Natural killer cell treated with Interleukin-12 subunit alpha and Interleukin-12 subunit beta and Interleukin-15 and Interleukin-18, amount 100 ng/mL, for 72 hours (primary cell): ENCODE measurements at regions not wholly inside any gene's neighbourhood (a gene's known extent, or its start where the extent isn't known, plus 50 kb on each side); places are given as distances from the start of the nearest gene placed in this dataset.
"Not testable (repeated sequence)": the region's sequence is repeated elsewhere in the genome, so short reads cannot be mapped to it uniquely, and the experiment has no call there.

Experiments used
- ATAC-seq, 2 donors: fragments of 150-1000 bp; cut with Tn5 transposase in 1 of 2; sonication (Bioruptor Pico), chemical (Tn5 transposase) in 1 of 2; 2 replicates each; pipeline ENCODE4 v1.10.0; 2021
- DNase-seq: peaks from one replicate; pipeline ENCODE4 v3.0.0; 2022; ENCODE audit warnings: low spot score
- H3K27ac Mint-ChIP-seq, 2 donors: 1 replicate in 1 of 2; 2 replicates in 1 of 2; pipeline ENCODE4 v1.8.0; 2022; ENCODE audit warnings: mixed read lengths in 2 of 2, mild to moderate bottlenecking in 1 of 2, moderate library complexity in 1 of 2
- H3K27me3 Mint-ChIP-seq, 2 donors: 1 replicate in 1 of 2; 2 replicates in 1 of 2; pipeline ENCODE4 v1.8.0; 2022; ENCODE audit warnings: mixed read lengths in 2 of 2
- H3K36me3 Mint-ChIP-seq: one replicate; pipeline ENCODE4 v1.8.0; 2022; ENCODE audit warnings: mixed read lengths
- H3K4me1 Mint-ChIP-seq, 2 donors: 1 replicate in 1 of 2; 2 replicates in 1 of 2; pipeline ENCODE4 v1.8.0; 2022; ENCODE audit warnings: low read depth in 2 of 2, mixed read lengths in 2 of 2, mild to moderate bottlenecking in 1 of 2
- H3K4me3 Mint-ChIP-seq: one replicate; pipeline ENCODE4 v1.8.0; 2022; ENCODE audit warnings: mixed read lengths
- H3K9me3 Mint-ChIP-seq: 2 replicates; pipeline ENCODE4 v1.8.0; 2022; ENCODE audit warnings: mixed read lengths

- Mint-ChIP-seq H3K36me3 (no peaks in the 10 kb centered on the region), H3K4me3 (no peak overlapping the region), H3K27me3 (no peaks in the 10 kb centered on the region), H3K9me3 (peaks cover 10% of the 10 kb centered on the region), H3K27ac (no peak overlapping the region), H3K4me1 (no peaks in the 10 kb centered on the region)
- no peak for DNase-seq
- no peak for ATAC-seq
Observed at GRCh38 chr14:28381656-28382055, 384.9 kb upstream of the FOXG1 start.

- no peaks in the 10 kb centered on the region for H3K36me3 Mint-ChIP-seq
- H3K4me3 Mint-ChIP-seq, result no peak overlapping the region
- DNase-seq (no peak), ATAC-seq (no peak)
- H3K4me1 Mint-ChIP-seq, result no peaks in the 10 kb centered on the region
- peaks cover 10% of the 10 kb centered on the region for H3K9me3 Mint-ChIP-seq
- no peaks in the 10 kb centered on the region for H3K27me3 Mint-ChIP-seq
- H3K27ac Mint-ChIP-seq, result no peak overlapping the region
Observed at GRCh38 chr14:28382444-28383190, 384.0 kb upstream of the FOXG1 start.

- Mint-ChIP-seq H3K9me3 (peaks cover 3% of the 10 kb centered on the region), H3K4me3 (no peak overlapping the region), H3K4me1 (no peaks in the 10 kb centered on the region), H3K36me3 (no peaks in the 10 kb centered on the region), H3K27me3 (no peaks in the 10 kb centered on the region), H3K27ac (no peak overlapping the region)
- DNase-seq (no peak), ATAC-seq (no peak)
Observed at GRCh38 chr14:28398506-28398905, 368.1 kb upstream of the FOXG1 start.

- H3K27ac Mint-ChIP-seq, H3K4me1 Mint-ChIP-seq, H3K36me3 Mint-ChIP-seq, DNase-seq, H3K27me3 Mint-ChIP-seq, H3K9me3 Mint-ChIP-seq, ATAC-seq, H3K4me3 Mint-ChIP-seq: not testable (repeated sequence)
Observed at GRCh38 chr14:28401705-28402104, 364.9 kb upstream of the FOXG1 start.

- Mint-ChIP-seq H3K27me3 (no peaks in the 10 kb centered on the region), H3K36me3 (no peaks in the 10 kb centered on the region), H3K4me3 (no peak overlapping the region), H3K4me1 (no peaks in the 10 kb centered on the region), H3K9me3 (peaks cover 15% of the 10 kb centered on the region), H3K27ac (no peak overlapping the region)
- ATAC-seq (no peak), DNase-seq (no peak)
Observed at GRCh38 chr14:28406196-28406595, 360.4 kb upstream of the FOXG1 start.

GRCh38 chr14:28407031-28407825 lies 359.4 kb upstream of the FOXG1 start:
- ATAC-seq (no peak), DNase-seq (no peak)
- no peak overlapping the region for H3K27ac Mint-ChIP-seq
- no peaks in the 10 kb centered on the region for H3K4me1 Mint-ChIP-seq
- no peak overlapping the region for H3K4me3 Mint-ChIP-seq
- H3K36me3 Mint-ChIP-seq, result no peaks in the 10 kb centered on the region
- peaks cover 15% of the 10 kb centered on the region for H3K9me3 Mint-ChIP-seq
- H3K27me3 Mint-ChIP-seq, result no peaks in the 10 kb centered on the region

DNA sequence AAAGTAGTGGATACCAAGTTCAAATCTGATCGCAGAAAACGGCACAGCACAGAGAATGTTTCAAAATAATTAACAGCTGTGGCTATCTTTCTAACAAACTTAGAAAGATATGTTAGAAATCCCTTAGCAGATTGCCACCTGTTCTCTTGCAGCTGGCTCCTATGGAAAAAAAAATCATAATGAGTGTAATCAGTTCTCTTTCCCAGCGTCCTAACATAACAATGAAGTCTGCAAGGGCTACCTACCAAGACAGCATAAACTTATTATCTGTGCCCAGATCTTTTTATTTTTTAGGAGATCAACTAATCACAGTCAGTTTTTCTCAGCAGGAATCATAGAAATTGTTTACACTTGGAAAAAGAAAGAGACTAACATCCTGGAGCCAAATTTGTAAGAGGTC lies 358.6 kb upstream of the FOXG1 start:
- no peak for ATAC-seq
- H3K9me3 Mint-ChIP-seq, result peaks cover 15% of the 10 kb centered on the region
- H3K4me1 Mint-ChIP-seq, result no peaks in the 10 kb centered on the region

DNA sequence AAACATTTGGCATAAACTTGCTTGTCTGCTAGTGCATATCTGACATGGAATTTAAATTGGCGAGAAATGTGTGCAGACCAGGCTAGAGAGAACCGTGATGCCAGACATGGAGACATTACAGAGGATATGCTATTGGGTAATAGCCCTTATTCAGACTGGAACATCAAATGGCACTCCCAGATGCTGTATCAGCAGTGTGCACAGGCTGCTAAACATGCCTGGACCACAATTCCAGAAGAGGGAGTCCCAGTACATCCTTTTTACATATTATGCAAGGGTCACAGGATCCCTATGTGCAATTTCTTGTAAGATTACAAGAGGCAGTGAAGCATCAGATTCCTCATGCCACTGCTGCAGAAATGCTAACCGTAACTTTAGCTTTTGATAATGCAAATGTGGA lies 354.5 kb upstream of the FOXG1 start:
- H3K36me3 Mint-ChIP-seq, result no peaks in the 10 kb centered on the region
- H3K9me3 Mint-ChIP-seq, result peaks cover 18% of the 10 kb centered on the region
- no peak overlapping the region for H3K27ac Mint-ChIP-seq
- no peak for ATAC-seq
- DNase-seq, result no peak
- no peak overlapping the region for H3K4me3 Mint-ChIP-seq
- no peaks in the 10 kb centered on the region for H3K4me1 Mint-ChIP-seq
- H3K27me3 Mint-ChIP-seq, result no peaks in the 10 kb centered on the region

More for the DNA sequence above, 358.6 kb upstream of the FOXG1 start:
- no peak for DNase-seq
- H3K27ac Mint-ChIP-seq, result no peak overlapping the region
- no peak overlapping the region for H3K4me3 Mint-ChIP-seq
- no peaks in the 10 kb centered on the region for H3K36me3 Mint-ChIP-seq
- H3K27me3 Mint-ChIP-seq, result no peaks in the 10 kb centered on the region

DNA sequence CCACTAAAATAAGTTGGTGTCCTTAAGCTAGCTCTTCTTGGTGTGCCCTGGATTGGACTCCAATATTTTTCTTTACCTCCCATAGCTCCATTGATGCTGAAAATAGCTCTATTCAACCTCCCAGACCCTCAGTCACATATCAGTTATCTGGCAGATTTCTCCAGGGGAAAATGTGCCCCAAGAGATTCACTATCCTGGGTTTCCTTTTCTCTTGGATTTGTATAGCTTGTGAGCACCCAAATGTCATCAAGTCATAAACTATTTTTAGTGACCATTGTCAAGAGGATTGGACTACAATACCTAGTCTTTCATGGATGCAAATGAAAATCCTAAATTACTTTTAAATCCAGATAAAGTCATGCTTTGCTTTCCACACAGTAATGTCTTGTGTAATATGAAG lies 339.6 kb upstream of the FOXG1 start:
- ATAC-seq (no peak), DNase-seq (no peak)
- no peak overlapping the region for H3K4me3 Mint-ChIP-seq
- H3K27ac Mint-ChIP-seq, result no peak overlapping the region
- H3K9me3 Mint-ChIP-seq, result peaks cover 11% of the 10 kb centered on the region
- H3K27me3 Mint-ChIP-seq, result no peaks in the 10 kb centered on the region
- no peaks in the 10 kb centered on the region for H3K36me3 Mint-ChIP-seq
- no peaks in the 10 kb centered on the region for H3K4me1 Mint-ChIP-seq

GRCh38 chr14:28436821-28437220 lies 329.8 kb upstream of the FOXG1 start:
- Mint-ChIP-seq H3K36me3 (no peaks in the 10 kb centered on the region), H3K9me3 (peaks cover 18% of the 10 kb centered on the region), H3K27ac (no peak overlapping the region), H3K4me3 (no peak overlapping the region), H3K4me1 (no peaks in the 10 kb centered on the region), H3K27me3 (no peaks in the 10 kb centered on the region)
- DNase-seq (no peak), ATAC-seq (no peak)

GRCh38 chr14:28461389-28461788 lies 305.2 kb upstream of the FOXG1 start:
- Mint-ChIP-seq H3K9me3 (peaks cover 34% of the 10 kb centered on the region), H3K27ac (no peak overlapping the region), H3K4me1 (no peaks in the 10 kb centered on the region), H3K36me3 (no peaks in the 10 kb centered on the region), H3K27me3 (no peaks in the 10 kb centered on the region), H3K4me3 (no peak overlapping the region)
- ATAC-seq (no peak), DNase-seq (no peak)

GRCh38 chr14:28467611-28468010 lies 299.0 kb upstream of the FOXG1 start:
- Mint-ChIP-seq H3K27ac (no peak overlapping the region), H3K36me3 (peaks cover 4% of the 10 kb centered on the region)

DNA sequence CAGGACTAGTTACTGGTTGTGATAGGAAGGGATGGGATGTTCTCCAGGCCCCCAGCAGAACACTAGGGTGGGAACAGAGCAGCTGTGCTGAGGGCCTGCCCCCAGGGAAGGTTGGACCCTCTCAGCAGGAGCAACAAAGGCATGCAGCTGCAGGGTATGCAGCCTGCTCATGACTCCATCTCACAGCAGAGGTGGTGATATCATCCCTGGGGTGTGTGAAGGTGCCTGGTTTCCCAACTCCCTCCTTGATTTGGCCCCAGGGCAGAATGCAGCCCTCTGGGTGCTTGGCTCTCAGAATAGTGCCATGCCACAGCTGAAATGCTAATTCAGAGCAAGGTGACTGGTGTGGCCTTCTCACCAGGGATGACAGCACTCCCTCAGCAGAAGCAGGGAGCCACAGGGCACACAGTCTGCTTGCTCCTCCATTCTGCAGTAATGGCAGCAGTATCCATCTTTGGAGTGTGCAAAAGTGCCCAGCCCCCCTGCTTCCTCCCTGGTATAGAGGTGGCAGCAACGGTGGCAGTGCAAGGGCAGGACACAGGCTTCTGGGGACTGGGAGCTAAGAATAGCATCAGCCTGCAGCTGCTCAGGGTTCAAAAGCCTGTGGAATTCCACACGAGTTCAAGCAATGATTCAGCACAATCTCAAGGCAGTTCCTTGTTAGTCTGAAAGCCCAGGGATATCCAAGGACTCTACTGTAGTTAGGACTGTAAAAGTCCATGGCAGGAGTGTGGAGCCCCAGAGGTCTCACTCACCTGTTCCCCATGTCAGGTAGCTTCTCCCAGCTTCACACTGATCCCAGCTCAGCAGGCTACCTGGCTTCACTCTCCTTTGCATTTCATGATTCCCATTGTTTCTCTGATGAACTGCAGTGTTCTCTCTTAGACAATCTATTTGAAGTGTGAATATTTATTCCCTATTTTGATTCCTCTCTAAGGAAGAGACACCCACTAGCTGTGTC lies 298.1 kb upstream of the FOXG1 start:
- Mint-ChIP-seq H3K36me3 (peaks cover 4% of the 10 kb centered on the region), H3K9me3 (peaks cover 25% of the 10 kb centered on the region), H3K4me1 (no peaks in the 10 kb centered on the region), H3K4me3 (no peak overlapping the region), H3K27me3 (no peaks in the 10 kb centered on the region), H3K27ac (no peak overlapping the region)
- DNase-seq, result no peak
- no peak for ATAC-seq

More at GRCh38 chr14:28467611-28468010, 299.0 kb upstream of the FOXG1 start:
- Mint-ChIP-seq H3K4me1 (no peaks in the 10 kb centered on the region), H3K9me3 (peaks cover 22% of the 10 kb centered on the region), H3K4me3 (no peak overlapping the region), H3K27me3 (no peaks in the 10 kb centered on the region)
- no peak for ATAC-seq
- no peak for DNase-seq
